ENCODE measurements at regions not wholly inside any gene's neighbourhood (a gene's known extent, or its start where the extent isn't known, plus 50 kb on each side); places are given as distances from the start of the nearest gene placed in this dataset.

GRCh38 chr18:45349467-45349866, 265.8 kb upstream of the SLC14A2 start:
- ATAC-seq (no peak), DNase-seq (ENCODE audit: low spot score) (no peak)
- Histone ChIP-seq H3K9me2 (ENCODE audit: insufficient read depth) (no peaks in the 10 kb centered on the region), H3F3A (replicated peaks; ENCODE audit: low read depth) (no peaks in the 10 kb centered on the region), H3K4me3 (no peak overlapping the region), H3K79me2 (replicated peaks; ENCODE audit: insufficient read depth) (no peaks in the 10 kb centered on the region), H3K36me3 (ENCODE audit: insufficient read depth) (no peaks in the 10 kb centered on the region), H4K20me1 (replicated peaks; ENCODE audit: insufficient read depth) (no peaks in the 10 kb centered on the region), H2AFZ (no peak overlapping the region), H3K4me2 (no peak overlapping the region), H3K27ac (ENCODE audit: low read depth) (no peak overlapping the region), H3K27me3 (ENCODE audit: insufficient read depth) (no peaks in the 10 kb centered on the region), H3K4me1 (ENCODE audit: insufficient read depth) (no peaks in the 10 kb centered on the region)
- Mint-ChIP-seq H3K4me1 (no peaks in the 10 kb centered on the region), H3K4me3 (no peak overlapping the region), H3K27me3 (ENCODE audit: insufficient read depth, low read depth, poor library complexity) (peaks cover 3% of the 10 kb centered on the region), H3K27ac (no peak overlapping the region), H3K36me3 (ENCODE audit: low read depth) (no peaks in the 10 kb centered on the region), H3K9me3 (peaks cover 3% of the 10 kb centered on the region; the same call in 1 of the 3 replicates)
- TF ChIP-seq EZH2 (IDR thresholded peaks at IDR 0.05; ENCODE audit: low read depth, unreplicated experiment) (no peak), REST (IDR thresholded peaks at IDR 0.05; ENCODE audit: unreplicated experiment) (no peak), JUNB (IDR thresholded peaks at IDR 0.05; ENCODE audit: unreplicated experiment) (no peak), CTCF (conservative IDR thresholded peaks at IDR 0.05; ENCODE audit: low read depth in 2 of 2) (no peak), NANOG (IDR thresholded peaks at IDR 0.05; ENCODE audit: borderline replicate concordance) (no peak), ZNF114 (CRISPR knock-in tag; IDR thresholded peaks at IDR 0.05) (no peak), STAT1 (IDR thresholded peaks at IDR 0.05; ENCODE audit: unreplicated experiment) (no peak), ETS1 (IDR thresholded peaks at IDR 0.05) (no peak), CREB1 (CRISPR knock-in tag; IDR thresholded peaks at IDR 0.05; ENCODE audit: low read depth) (no peak), POLR2AphosphoS5 (IDR thresholded peaks at IDR 0.05; ENCODE audit: low read depth) (no peak), EZH2phosphoT487 (IDR thresholded peaks at IDR 0.05; ENCODE audit: unreplicated experiment) (no peak), ZNF331 (CRISPR knock-in tag; IDR thresholded peaks at IDR 0.05; ENCODE audit: low read depth) (no peak), ZNF462 (CRISPR knock-in tag; IDR thresholded peaks at IDR 0.05) (no peak)
